Liver (tissue), 3 donors: ENCODE measurements at regions not wholly inside any gene's neighbourhood (a gene's known extent, or its start where the extent isn't known, plus 50 kb on each side); places are given as distances from the start of the nearest gene placed in this dataset.

Experiments
- FOXA1 ChIP-seq: IDR thresholded peaks from 2 replicates; pipeline ENCODE4 v1.6.1; 2016; ENCODE audit warnings: antibody characterized with exemption
- GABPA ChIP-seq, 2 donors: IDR thresholded peaks in 1 of 2; conservative IDR thresholded peaks in 1 of 2; 2 replicates each; pipeline ENCODE4 v1.6.1; 2016; ENCODE audit warnings: antibody characterized with exemption in 2 of 2, mild to moderate bottlenecking in 1 of 2, moderate library complexity in 1 of 2
- JUND ChIP-seq, 2 donors: IDR thresholded peaks; 2 replicates each; pipeline ENCODE4 v1.6.1; 2016; ENCODE audit warnings: antibody characterized with exemption in 2 of 2
- RAD21 ChIP-seq, 2 donors: IDR thresholded peaks; 2 replicates each; pipeline ENCODE4 v1.6.1; 2016; ENCODE audit warnings: antibody characterized with exemption in 2 of 2, mild to moderate bottlenecking in 2 of 2
- RXRA ChIP-seq, 2 donors: IDR thresholded peaks; 2 replicates each; pipeline ENCODE4 v1.6.1; 2017 to 2018; ENCODE audit warnings: antibody characterized with exemption in 2 of 2, mild to moderate bottlenecking in 1 of 2
- SP1 ChIP-seq: IDR thresholded peaks from 2 replicates; pipeline ENCODE4 v1.6.1; 2018; ENCODE audit warnings: antibody characterized with exemption, mild to moderate bottlenecking
- TAF1 ChIP-seq: conservative IDR thresholded peaks from 2 replicates; pipeline ENCODE4 v1.6.1; 2016; ENCODE audit warnings: antibody characterized with exemption, mild to moderate bottlenecking
- YY1 ChIP-seq: IDR thresholded peaks from 2 replicates; pipeline ENCODE4 v1.6.1; 2016; ENCODE audit warnings: antibody characterized with exemption, mild to moderate bottlenecking
- TF ChIP-seq, protein P1 (sequence below): fragments of 150-350 bp; IDR thresholded peaks from 2 replicates; pipeline ENCODE4 v1.5.1; 2017; ENCODE audit warnings: improper control_type of control experiment, low read depth, low read length; ENCODE audit not compliant: missing input control
- TF ChIP-seq, protein P2 (sequence below): IDR thresholded peaks from 2 replicates; pipeline ENCODE4 v1.6.1; 2016; ENCODE audit warnings: antibody characterized with exemption, mild to moderate bottlenecking
- TF ChIP-seq, protein P3 (sequence below): IDR thresholded peaks from 2 replicates; pipeline ENCODE4 v1.6.1; 2016; ENCODE audit warnings: antibody characterized with exemption
- TF ChIP-seq, protein P4 (sequence below): IDR thresholded peaks from 2 replicates; pipeline ENCODE4 v1.6.1; 2016; ENCODE audit warnings: antibody characterized with exemption
- TF ChIP-seq, protein P5 (sequence below): IDR thresholded peaks from 2 replicates; pipeline ENCODE4 v1.6.1; 2016; ENCODE audit warnings: antibody characterized with exemption
- donor health status: healthy.
- donor health status: healthy.

DNA sequence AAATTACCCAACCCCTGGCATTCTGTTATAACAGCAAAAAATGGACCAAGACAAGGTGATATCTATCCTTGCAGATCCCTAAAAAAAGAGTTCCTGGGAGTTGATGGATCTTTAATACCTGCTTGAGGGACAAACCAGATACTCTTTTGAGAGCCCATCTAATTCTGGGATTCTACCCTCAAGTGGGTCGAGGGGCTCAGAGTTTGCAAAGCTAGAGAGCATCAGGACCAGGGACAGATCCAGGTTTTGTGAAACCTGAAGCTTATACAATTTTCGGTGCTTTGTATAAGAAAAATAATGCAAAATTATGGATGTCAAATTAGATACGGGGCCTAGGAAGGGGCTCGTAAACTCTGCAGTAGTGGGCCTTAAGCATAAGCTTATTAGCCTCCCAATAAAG lies 130.5 kb upstream of the CRHR1 start:
- TF ChIP-seq, protein P1, sequence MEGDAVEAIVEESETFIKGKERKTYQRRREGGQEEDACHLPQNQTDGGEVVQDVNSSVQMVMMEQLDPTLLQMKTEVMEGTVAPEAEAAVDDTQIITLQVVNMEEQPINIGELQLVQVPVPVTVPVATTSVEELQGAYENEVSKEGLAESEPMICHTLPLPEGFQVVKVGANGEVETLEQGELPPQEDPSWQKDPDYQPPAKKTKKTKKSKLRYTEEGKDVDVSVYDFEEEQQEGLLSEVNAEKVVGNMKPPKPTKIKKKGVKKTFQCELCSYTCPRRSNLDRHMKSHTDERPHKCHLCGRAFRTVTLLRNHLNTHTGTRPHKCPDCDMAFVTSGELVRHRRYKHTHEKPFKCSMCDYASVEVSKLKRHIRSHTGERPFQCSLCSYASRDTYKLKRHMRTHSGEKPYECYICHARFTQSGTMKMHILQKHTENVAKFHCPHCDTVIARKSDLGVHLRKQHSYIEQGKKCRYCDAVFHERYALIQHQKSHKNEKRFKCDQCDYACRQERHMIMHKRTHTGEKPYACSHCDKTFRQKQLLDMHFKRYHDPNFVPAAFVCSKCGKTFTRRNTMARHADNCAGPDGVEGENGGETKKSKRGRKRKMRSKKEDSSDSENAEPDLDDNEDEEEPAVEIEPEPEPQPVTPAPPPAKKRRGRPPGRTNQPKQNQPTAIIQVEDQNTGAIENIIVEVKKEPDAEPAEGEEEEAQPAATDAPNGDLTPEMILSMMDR: no peak
- TF ChIP-seq RAD21 (IDR thresholded peaks at IDR 0.05): no peak
- TF ChIP-seq, protein P2, sequence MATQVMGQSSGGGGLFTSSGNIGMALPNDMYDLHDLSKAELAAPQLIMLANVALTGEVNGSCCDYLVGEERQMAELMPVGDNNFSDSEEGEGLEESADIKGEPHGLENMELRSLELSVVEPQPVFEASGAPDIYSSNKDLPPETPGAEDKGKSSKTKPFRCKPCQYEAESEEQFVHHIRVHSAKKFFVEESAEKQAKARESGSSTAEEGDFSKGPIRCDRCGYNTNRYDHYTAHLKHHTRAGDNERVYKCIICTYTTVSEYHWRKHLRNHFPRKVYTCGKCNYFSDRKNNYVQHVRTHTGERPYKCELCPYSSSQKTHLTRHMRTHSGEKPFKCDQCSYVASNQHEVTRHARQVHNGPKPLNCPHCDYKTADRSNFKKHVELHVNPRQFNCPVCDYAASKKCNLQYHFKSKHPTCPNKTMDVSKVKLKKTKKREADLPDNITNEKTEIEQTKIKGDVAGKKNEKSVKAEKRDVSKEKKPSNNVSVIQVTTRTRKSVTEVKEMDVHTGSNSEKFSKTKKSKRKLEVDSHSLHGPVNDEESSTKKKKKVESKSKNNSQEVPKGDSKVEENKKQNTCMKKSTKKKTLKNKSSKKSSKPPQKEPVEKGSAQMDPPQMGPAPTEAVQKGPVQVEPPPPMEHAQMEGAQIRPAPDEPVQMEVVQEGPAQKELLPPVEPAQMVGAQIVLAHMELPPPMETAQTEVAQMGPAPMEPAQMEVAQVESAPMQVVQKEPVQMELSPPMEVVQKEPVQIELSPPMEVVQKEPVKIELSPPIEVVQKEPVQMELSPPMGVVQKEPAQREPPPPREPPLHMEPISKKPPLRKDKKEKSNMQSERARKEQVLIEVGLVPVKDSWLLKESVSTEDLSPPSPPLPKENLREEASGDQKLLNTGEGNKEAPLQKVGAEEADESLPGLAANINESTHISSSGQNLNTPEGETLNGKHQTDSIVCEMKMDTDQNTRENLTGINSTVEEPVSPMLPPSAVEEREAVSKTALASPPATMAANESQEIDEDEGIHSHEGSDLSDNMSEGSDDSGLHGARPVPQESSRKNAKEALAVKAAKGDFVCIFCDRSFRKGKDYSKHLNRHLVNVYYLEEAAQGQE: no peak
- TF ChIP-seq SP1: no peak
- TF ChIP-seq YY1: no peak
- TF ChIP-seq, protein P3, sequence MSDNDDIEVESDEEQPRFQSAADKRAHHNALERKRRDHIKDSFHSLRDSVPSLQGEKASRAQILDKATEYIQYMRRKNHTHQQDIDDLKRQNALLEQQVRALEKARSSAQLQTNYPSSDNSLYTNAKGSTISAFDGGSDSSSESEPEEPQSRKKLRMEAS: no peak
- TF ChIP-seq, protein P4, sequence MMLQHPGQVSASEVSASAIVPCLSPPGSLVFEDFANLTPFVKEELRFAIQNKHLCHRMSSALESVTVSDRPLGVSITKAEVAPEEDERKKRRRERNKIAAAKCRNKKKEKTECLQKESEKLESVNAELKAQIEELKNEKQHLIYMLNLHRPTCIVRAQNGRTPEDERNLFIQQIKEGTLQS: no peak
- TF ChIP-seq TAF1: no peak
- TF ChIP-seq JUND (IDR thresholded peaks at IDR 0.05): no peak
- TF ChIP-seq, protein P5, sequence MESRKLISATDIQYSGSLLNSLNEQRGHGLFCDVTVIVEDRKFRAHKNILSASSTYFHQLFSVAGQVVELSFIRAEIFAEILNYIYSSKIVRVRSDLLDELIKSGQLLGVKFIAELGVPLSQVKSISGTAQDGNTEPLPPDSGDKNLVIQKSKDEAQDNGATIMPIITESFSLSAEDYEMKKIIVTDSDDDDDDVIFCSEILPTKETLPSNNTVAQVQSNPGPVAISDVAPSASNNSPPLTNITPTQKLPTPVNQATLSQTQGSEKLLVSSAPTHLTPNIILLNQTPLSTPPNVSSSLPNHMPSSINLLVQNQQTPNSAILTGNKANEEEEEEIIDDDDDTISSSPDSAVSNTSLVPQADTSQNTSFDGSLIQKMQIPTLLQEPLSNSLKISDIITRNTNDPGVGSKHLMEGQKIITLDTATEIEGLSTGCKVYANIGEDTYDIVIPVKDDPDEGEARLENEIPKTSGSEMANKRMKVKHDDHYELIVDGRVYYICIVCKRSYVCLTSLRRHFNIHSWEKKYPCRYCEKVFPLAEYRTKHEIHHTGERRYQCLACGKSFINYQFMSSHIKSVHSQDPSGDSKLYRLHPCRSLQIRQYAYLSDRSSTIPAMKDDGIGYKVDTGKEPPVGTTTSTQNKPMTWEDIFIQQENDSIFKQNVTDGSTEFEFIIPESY: no peak
- TF ChIP-seq RXRA (IDR thresholded peaks at IDR 0.05): no peak
- TF ChIP-seq FOXA1: no peak
- TF ChIP-seq GABPA (IDR thresholded peaks at IDR 0.05 in 1 of 2, conservative IDR thresholded peaks at IDR 0.05 in 1 of 2): no peak
